Panc1 (cell line): ENCODE measurements at regions not wholly inside any gene's neighbourhood (a gene's known extent, or its start where the extent isn't known, plus 50 kb on each side); places are given as distances from the start of the nearest gene placed in this dataset.

Source experiments
- ATAC-seq: fragments of 200-7000 bp; cut with Tn5 transposase; 2 replicates; pipeline ENCODE4 v1.9.1; 2020; ENCODE audit warnings: mild to moderate bottlenecking, moderate library complexity
- BruUV-seq: library from RNA; stranded (reverse); fragments of 400-500 nt; replicated peaks from 2 replicates; lab custom pipeline; 2021; lab: Mats Ljungman, UMichigan
- CTCF ChIA-PET: fragments of 300-600 bp; sonication (Branson Sonifier 250); formaldehyde crosslinking; loops from one replicate; lab custom pipeline; 2022; ENCODE audit warnings: antibody characterized with exemption; lab: Charles Lee
- POLR2A ChIA-PET: fragments of 300-600 bp; sonication (Branson Sonifier 250); formaldehyde crosslinking; loops from one replicate; lab custom pipeline; 2022; ENCODE audit warnings: antibody characterized with exemption; lab: Charles Lee
- DNase-seq: peaks from one replicate; pipeline ENCODE4 v3.0.0-alpha.2; 2010; ENCODE audit warnings: low read depth, low spot score
- H3K27ac ChIP-seq: 2 replicates; pipeline ENCODE4 v1.5.1; 2011; ENCODE audit warnings: mild to moderate bottlenecking, low read length, inconsistent platforms
- H3K27me3 ChIP-seq: fragments of 200-500 bp; sonication (Bioruptor generic); 2 replicates; pipeline ENCODE4 v1.6.0; 2014; ENCODE audit warnings: low read length, inconsistent platforms; ENCODE audit not compliant: control insufficient read depth, insufficient read depth
- H3K36me3 ChIP-seq: fragments of 200-500 bp; sonication (Bioruptor generic); 2 replicates; pipeline ENCODE4 v1.5.1; 2014; ENCODE audit warnings: inconsistent platforms, mild to moderate bottlenecking, low read length, moderate library complexity; ENCODE audit not compliant: control insufficient read depth, insufficient read depth
- H3K4me1 ChIP-seq: 2 replicates; pipeline ENCODE4 v1.5.1; 2011; ENCODE audit warnings: inconsistent platforms, mild to moderate bottlenecking, low read length, moderate library complexity; ENCODE audit not compliant: control insufficient read depth, insufficient read depth
- H3K4me3 ChIP-seq, 2 experiments: 2 replicates each; pipeline ENCODE4 v1.5.1; 2011 to 2012; ENCODE audit warnings: low read depth in 2 of 2, low read length in 2 of 2, mild to moderate bottlenecking in 2 of 2, inconsistent platforms in 1 of 2, moderate library complexity in 1 of 2
- H3K9me3 ChIP-seq: fragments of 200-500 bp; sonication (Bioruptor generic); 2 replicates; pipeline ENCODE4 v1.5.1; 2014; ENCODE audit warnings: low read depth, mild to moderate bottlenecking, inconsistent platforms, low read length, moderate library complexity; ENCODE audit not compliant: control insufficient read depth, insufficient read depth
- POLR2AphosphoS5 ChIP-seq: IDR thresholded peaks from 2 replicates; pipeline ENCODE4 v1.6.1; 2012; ENCODE audit warnings: mild to moderate bottlenecking, low read depth, low read length, moderate library complexity
- SIN3A ChIP-seq: IDR thresholded peaks from 2 replicates; pipeline ENCODE4 v1.6.1; 2012; ENCODE audit warnings: low read depth, mild to moderate bottlenecking, low read length, moderate library complexity, borderline replicate concordance; ENCODE audit not compliant: insufficient read depth
- TCF7L2 ChIP-seq: IDR thresholded peaks from 2 replicates; pipeline ENCODE4 v1.6.1; 2011; ENCODE audit warnings: mild to moderate bottlenecking, low read depth, low read length, inconsistent platforms
- in situ Hi-C: cut with HindIII; loops from 2 replicates; pipeline ENCODE4 v1.10.0; 2016; ENCODE audit warnings: low sequenced_read_pairs, low pct_unique_long_range_greater_than_20kb
- intact Hi-C: fragments of 100-400 bp; cut with micrococcal nuclease; formaldehyde crosslinking; loops from one replicate; pipeline ENCODE4 v1.10.0; 2022; ENCODE audit not compliant: unreplicated experiment
- TF ChIP-seq, protein P1 (sequence below): fragments of 450-650 bp; IDR thresholded peaks from 2 replicates; pipeline ENCODE4 v1.5.1; 2017; ENCODE audit warnings: mild to moderate bottlenecking
- TF ChIP-seq, protein P2 (sequence below), 2 experiments: IDR thresholded peaks; 2 replicates each; pipeline ENCODE4 v1.6.1; 2011 to 2012; ENCODE audit warnings: low read depth in 2 of 2, control low read depth in 1 of 2, low read length in 1 of 2, mild to moderate bottlenecking in 1 of 2, moderate library complexity in 1 of 2; ENCODE audit not compliant: insufficient read depth in 1 of 2

DNA sequence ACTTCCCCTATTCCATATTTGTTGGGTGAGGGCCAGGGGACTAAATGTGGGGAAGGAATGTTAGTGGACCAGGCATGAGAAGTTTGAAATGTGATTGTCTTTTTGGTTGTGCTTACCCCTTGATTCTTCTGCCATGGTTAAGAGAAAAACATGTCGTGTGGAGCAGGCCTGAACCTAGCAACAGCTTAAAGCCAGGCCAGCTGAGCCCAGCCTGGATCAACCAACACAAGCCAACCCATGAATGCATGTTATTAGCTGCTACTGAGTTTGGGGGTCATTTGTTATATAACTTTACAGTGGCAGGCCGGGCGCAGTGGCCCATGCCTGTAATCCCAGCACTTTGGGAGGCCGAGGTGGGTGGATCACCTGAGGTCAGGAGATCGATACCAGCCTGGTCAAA, 52.4 kb upstream of the TRIO start:
- intact Hi-C loops (no loop called here), in situ Hi-C loops (no loop called here)
- Histone ChIP-seq H3K4me1 (no peaks in the 10 kb centered on the region), H3K36me3 (no peaks in the 10 kb centered on the region), H3K27ac (peak overlapping the region; percentile 2; the same call in 1 of the 2 replicates), H3K27me3 (no peaks in the 10 kb centered on the region), H3K9me3 (peaks cover 5% of the 10 kb centered on the region; the same call in 1 of the 2 replicates), H3K4me3 (no peak overlapping the region)
- DNase-seq (no peak), ATAC-seq (no peak)
- POLR2A ChIA-PET = interaction anchor here (0.7 kb wide), 1 partner anchor 120 kb away, joined by 3 read pairs; no protein-coding TSS in a partner anchor
- CTCF ChIA-PET = no interaction called here
- BruUV-seq = no TSS peak
- TF ChIP-seq SIN3A = no peak
- no peak for TF ChIP-seq POLR2AphosphoS5

GRCh38 chr5:14090290-14090689, 52.9 kb upstream of the TRIO start:
- no peak for TF ChIP-seq POLR2AphosphoS5
- TF ChIP-seq TCF7L2 = no peak
- TF ChIP-seq, protein P1, sequence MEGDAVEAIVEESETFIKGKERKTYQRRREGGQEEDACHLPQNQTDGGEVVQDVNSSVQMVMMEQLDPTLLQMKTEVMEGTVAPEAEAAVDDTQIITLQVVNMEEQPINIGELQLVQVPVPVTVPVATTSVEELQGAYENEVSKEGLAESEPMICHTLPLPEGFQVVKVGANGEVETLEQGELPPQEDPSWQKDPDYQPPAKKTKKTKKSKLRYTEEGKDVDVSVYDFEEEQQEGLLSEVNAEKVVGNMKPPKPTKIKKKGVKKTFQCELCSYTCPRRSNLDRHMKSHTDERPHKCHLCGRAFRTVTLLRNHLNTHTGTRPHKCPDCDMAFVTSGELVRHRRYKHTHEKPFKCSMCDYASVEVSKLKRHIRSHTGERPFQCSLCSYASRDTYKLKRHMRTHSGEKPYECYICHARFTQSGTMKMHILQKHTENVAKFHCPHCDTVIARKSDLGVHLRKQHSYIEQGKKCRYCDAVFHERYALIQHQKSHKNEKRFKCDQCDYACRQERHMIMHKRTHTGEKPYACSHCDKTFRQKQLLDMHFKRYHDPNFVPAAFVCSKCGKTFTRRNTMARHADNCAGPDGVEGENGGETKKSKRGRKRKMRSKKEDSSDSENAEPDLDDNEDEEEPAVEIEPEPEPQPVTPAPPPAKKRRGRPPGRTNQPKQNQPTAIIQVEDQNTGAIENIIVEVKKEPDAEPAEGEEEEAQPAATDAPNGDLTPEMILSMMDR = no peak
- TF ChIP-seq, protein P2, sequence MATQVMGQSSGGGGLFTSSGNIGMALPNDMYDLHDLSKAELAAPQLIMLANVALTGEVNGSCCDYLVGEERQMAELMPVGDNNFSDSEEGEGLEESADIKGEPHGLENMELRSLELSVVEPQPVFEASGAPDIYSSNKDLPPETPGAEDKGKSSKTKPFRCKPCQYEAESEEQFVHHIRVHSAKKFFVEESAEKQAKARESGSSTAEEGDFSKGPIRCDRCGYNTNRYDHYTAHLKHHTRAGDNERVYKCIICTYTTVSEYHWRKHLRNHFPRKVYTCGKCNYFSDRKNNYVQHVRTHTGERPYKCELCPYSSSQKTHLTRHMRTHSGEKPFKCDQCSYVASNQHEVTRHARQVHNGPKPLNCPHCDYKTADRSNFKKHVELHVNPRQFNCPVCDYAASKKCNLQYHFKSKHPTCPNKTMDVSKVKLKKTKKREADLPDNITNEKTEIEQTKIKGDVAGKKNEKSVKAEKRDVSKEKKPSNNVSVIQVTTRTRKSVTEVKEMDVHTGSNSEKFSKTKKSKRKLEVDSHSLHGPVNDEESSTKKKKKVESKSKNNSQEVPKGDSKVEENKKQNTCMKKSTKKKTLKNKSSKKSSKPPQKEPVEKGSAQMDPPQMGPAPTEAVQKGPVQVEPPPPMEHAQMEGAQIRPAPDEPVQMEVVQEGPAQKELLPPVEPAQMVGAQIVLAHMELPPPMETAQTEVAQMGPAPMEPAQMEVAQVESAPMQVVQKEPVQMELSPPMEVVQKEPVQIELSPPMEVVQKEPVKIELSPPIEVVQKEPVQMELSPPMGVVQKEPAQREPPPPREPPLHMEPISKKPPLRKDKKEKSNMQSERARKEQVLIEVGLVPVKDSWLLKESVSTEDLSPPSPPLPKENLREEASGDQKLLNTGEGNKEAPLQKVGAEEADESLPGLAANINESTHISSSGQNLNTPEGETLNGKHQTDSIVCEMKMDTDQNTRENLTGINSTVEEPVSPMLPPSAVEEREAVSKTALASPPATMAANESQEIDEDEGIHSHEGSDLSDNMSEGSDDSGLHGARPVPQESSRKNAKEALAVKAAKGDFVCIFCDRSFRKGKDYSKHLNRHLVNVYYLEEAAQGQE (IDR thresholded peaks at IDR 0.05; ENCODE audit: insufficient read depth in 1 of 2, low read depth in 2 of 2, low read length in 1 of 2) = no peak
- TF ChIP-seq SIN3A = no peak
- CTCF ChIA-PET = no interaction called here
- H3K27me3 ChIP-seq = no peaks in the 10 kb centered on the region
- H3K27ac ChIP-seq = peak overlapping the region; percentile 2; the same call in 1 of the 2 replicates
- BruUV-seq = no TSS peak
- no peaks in the 10 kb centered on the region for H3K4me1 ChIP-seq
- intact Hi-C loops = no loop called here
- H3K9me3 ChIP-seq = peaks cover 5% of the 10 kb centered on the region; the same call in 1 of the 2 replicates
- POLR2A ChIA-PET = no interaction called here
- no peak for DNase-seq
- H3K36me3 ChIP-seq = no peaks in the 10 kb centered on the region
- H3K4me3 ChIP-seq = no peak overlapping the region
- in situ Hi-C loops = no loop called here
- ATAC-seq = no peak

- in situ Hi-C loops = no loop called here
These were observed 53.9 kb upstream of the TRIO start for GRCh38 chr5:14089198-14089597.

More at GRCh38 chr5:14089198-14089597, 53.9 kb upstream of the TRIO start:
- ATAC-seq = no peak
- no peaks in the 10 kb centered on the region; the same call in 1 of the 2 replicates for H3K4me1 ChIP-seq
- DNase-seq = no peak
- POLR2A ChIA-PET = no interaction called here
- peak overlapping the region; percentile 51; the same call in 1 of the 2 replicates for H3K27ac ChIP-seq
- CTCF ChIA-PET = no interaction called here
- intact Hi-C loops = no loop called here
- H3K4me3 ChIP-seq = no peak overlapping the region
- BruUV-seq = no TSS peak
- TF ChIP-seq, protein P1 = no peak
- TF ChIP-seq SIN3A = no peak
- TF ChIP-seq, protein P2 (IDR thresholded peaks at IDR 0.05; ENCODE audit: insufficient read depth in 1 of 2, low read depth in 2 of 2, low read length in 1 of 2) = no peak
- TF ChIP-seq TCF7L2 = no peak
- no peak for TF ChIP-seq POLR2AphosphoS5
- no peaks in the 10 kb centered on the region for H3K36me3 ChIP-seq
- no peaks in the 10 kb centered on the region for H3K27me3 ChIP-seq
- peaks cover 5% of the 10 kb centered on the region; the same call in 1 of the 2 replicates for H3K9me3 ChIP-seq
